ENCODE measurements at regions not wholly inside any gene's neighbourhood (a gene's known extent, or its start where the extent isn't known, plus 50 kb on each side); places are given as distances from the start of the nearest gene placed in this dataset.

DNA sequence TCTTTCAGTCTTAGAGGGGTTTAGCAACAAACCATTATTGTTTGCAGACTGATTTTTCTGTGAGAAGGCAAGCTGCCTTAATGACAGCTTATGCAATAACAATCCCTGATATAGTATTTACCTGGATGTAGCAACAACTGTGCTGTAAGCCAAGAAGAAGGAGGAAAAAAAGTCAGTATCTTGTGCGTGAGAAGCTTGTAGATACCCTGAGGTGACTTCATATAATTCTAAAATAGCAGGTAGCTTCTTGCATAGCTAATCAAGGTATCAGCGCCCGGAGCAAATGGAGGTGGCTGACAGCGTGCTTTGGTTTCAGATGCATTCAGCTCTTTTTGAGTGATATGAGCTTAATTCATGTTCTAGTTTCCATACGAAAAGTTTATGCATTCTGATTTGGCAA lies 309.8 kb downstream of the KLF5 start:
- TF ChIP-seq, protein P1, sequence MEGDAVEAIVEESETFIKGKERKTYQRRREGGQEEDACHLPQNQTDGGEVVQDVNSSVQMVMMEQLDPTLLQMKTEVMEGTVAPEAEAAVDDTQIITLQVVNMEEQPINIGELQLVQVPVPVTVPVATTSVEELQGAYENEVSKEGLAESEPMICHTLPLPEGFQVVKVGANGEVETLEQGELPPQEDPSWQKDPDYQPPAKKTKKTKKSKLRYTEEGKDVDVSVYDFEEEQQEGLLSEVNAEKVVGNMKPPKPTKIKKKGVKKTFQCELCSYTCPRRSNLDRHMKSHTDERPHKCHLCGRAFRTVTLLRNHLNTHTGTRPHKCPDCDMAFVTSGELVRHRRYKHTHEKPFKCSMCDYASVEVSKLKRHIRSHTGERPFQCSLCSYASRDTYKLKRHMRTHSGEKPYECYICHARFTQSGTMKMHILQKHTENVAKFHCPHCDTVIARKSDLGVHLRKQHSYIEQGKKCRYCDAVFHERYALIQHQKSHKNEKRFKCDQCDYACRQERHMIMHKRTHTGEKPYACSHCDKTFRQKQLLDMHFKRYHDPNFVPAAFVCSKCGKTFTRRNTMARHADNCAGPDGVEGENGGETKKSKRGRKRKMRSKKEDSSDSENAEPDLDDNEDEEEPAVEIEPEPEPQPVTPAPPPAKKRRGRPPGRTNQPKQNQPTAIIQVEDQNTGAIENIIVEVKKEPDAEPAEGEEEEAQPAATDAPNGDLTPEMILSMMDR (conservative IDR thresholded peaks at IDR 0.05; ENCODE audit: low read length), result no peak
- TF ChIP-seq EZH2phosphoT487 (IDR thresholded peaks at IDR 0.05; ENCODE audit: borderline replicate concordance, low read depth, low read length), result no peak
